ENCODE measurements at regions not wholly inside any gene's neighbourhood (a gene's known extent, or its start where the extent isn't known, plus 50 kb on each side); places are given as distances from the start of the nearest gene placed in this dataset.

- CTCF ChIA-PET = no interaction called here
- DNase-seq = no peak
- Mint-ChIP-seq H3K27ac (no peak overlapping the region), H3K4me3 (no peak overlapping the region), H3K27me3 (peaks cover 14% of the 10 kb centered on the region), H3K9me3 (no peaks in the 10 kb centered on the region), H3K36me3 (no peaks in the 10 kb centered on the region), H3K4me1 (no peaks in the 10 kb centered on the region)
These were observed 79.1 kb upstream of the DYNC1I2 start for GRCh38 chr2:171608168-171608567.

DNA sequence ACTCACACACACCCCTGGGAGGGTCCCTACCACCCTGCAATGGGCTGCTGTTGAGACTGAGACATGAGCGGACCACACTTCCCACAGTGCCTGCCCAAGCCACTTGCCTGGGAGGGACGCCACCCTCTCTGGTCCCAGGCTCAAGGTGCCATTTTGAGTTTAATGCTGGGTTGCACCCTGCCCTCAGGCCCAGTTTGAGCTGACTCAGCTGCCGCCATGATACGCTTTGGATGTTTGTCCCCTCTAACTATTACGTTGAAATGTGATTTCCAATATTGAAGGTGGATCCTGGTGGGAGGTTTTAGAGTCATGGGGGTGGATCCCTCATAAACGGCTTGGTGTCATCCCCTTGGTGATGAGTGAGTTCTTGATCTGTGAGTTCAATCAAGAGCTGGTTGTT lies 76.4 kb upstream of the DYNC1I2 start:
- H3K4me3 Mint-ChIP-seq = no peak overlapping the region
- DNase-seq = no peak
- peaks cover 5% of the 10 kb centered on the region for H3K27me3 Mint-ChIP-seq
- no peaks in the 10 kb centered on the region for H3K4me1 Mint-ChIP-seq
- no peaks in the 10 kb centered on the region for H3K9me3 Mint-ChIP-seq
- H3K27ac Mint-ChIP-seq = no peak overlapping the region
- CTCF ChIA-PET = interaction anchor here (1.5 kb wide), 1 partner anchor 12 kb away, joined by 3 read pairs; no protein-coding TSS in a partner anchor
- H3K36me3 Mint-ChIP-seq = no peaks in the 10 kb centered on the region

DNA sequence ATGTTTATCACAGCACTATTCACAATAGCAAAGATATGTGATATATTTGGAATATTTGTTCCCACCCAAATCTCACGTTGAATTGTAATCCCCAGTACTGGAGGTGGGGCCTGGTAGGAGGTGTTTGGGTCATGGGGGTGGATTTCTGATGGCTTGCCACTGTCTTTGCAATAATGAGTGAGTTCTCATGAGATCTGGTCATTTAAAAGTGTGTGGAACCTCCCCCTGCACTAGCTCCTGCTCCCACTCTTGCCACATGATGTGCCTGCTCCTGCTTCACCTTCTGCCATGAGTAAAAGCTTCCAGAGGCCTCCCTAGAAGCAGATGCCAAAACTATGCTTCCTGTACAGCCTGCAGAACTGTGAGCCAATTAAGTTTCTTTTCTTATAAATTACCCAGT lies 72.2 kb upstream of the DYNC1I2 start:
- CTCF ChIA-PET = no interaction called here
- Mint-ChIP-seq H3K4me3 (no peak overlapping the region), H3K4me1 (no peaks in the 10 kb centered on the region), H3K27me3 (peaks cover 6% of the 10 kb centered on the region), H3K9me3 (no peaks in the 10 kb centered on the region), H3K36me3 (no peaks in the 10 kb centered on the region), H3K27ac (no peak overlapping the region)
- no peak for DNase-seq

DNA sequence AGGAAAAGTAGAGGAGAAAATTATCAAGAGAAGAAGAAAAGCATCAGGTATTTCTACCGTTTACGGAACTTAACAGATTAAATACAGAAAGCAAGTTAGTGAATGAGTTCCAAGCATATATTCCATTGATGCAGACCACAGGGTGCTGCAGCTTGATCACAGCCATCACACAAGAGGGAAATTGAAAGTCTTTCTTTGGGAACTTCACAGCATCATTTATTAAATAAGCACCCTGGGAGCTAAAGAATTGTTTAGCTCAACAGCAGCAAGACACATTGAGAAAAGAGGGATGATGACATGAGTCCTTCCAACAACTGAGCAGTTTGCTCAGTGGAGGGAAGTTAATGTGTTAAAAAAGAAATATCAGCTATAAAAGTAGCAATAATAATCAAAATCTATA lies 69.3 kb upstream of the DYNC1I2 start:
- Mint-ChIP-seq H3K9me3 (no peaks in the 10 kb centered on the region), H3K4me1 (no peaks in the 10 kb centered on the region), H3K27ac (no peak overlapping the region), H3K27me3 (peaks cover 11% of the 10 kb centered on the region), H3K4me3 (no peak overlapping the region), H3K36me3 (no peaks in the 10 kb centered on the region)
- CTCF ChIA-PET = no interaction called here
- no peak for DNase-seq

DNA sequence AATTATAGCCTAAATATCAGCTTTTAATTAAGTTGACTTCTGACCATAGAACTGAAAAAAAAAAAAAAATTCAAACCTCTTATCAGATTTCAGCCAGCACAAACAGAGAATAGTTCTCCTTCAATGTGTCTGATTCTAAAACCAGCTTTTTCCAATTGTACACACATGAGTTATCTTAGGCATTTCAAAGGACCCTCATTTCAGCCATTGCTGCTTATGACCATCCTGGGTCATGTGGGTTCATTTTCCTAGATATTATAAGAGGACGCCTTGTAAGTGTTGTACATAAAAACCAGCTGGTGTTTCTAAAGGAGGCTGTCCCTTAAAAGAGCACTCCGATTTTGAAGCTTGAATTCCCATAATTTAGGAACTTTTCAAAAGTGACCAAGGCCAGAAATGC lies 62.3 kb upstream of the DYNC1I2 start:
- no peaks in the 10 kb centered on the region for H3K4me1 Mint-ChIP-seq
- CTCF ChIA-PET = no interaction called here
- H3K27ac Mint-ChIP-seq = no peak overlapping the region
- H3K36me3 Mint-ChIP-seq = no peaks in the 10 kb centered on the region
- DNase-seq = no peak
- H3K9me3 Mint-ChIP-seq = peaks cover 3% of the 10 kb centered on the region
- H3K27me3 Mint-ChIP-seq = peaks cover 21% of the 10 kb centered on the region
- no peak overlapping the region for H3K4me3 Mint-ChIP-seq

DNA sequence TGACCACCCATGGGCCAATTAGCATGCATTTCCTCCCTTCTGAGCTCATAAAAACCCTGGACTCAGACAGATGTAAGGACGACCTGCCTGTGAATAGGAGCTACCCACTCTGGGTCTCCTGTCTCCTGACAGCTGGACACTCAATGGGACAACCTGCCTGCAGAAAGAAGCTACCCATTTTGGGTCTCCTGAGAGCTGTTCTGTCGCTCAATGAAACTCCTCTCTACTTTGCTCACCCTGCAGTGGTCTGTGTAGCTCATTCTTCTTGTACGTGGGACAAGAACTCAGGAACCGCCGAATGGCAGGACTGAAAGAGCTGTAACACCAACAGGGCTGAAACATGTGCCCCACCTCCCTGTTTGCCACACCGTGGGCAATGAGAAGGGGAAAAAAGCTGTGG lies 60.3 kb upstream of the DYNC1I2 start:
- H3K27ac Mint-ChIP-seq = no peak overlapping the region
- no peak overlapping the region for H3K4me3 Mint-ChIP-seq
- peaks cover 19% of the 10 kb centered on the region for H3K9me3 Mint-ChIP-seq
- no peak for DNase-seq
- H3K36me3 Mint-ChIP-seq = no peaks in the 10 kb centered on the region
- no peaks in the 10 kb centered on the region for H3K4me1 Mint-ChIP-seq
- peaks cover 17% of the 10 kb centered on the region for H3K27me3 Mint-ChIP-seq
- CTCF ChIA-PET = no interaction called here

GRCh38 chr2:171627412-171627811 lies 59.9 kb upstream of the DYNC1I2 start:
- CTCF ChIA-PET = no interaction called here
- no peaks in the 10 kb centered on the region for H3K36me3 Mint-ChIP-seq
- no peaks in the 10 kb centered on the region for H3K4me1 Mint-ChIP-seq
- no peak overlapping the region for H3K27ac Mint-ChIP-seq
- peaks cover 24% of the 10 kb centered on the region for H3K9me3 Mint-ChIP-seq
- peaks cover 22% of the 10 kb centered on the region for H3K27me3 Mint-ChIP-seq
- no peak for DNase-seq
- H3K4me3 Mint-ChIP-seq = no peak overlapping the region

- no peak for DNase-seq
- no peaks in the 10 kb centered on the region for H3K4me1 Mint-ChIP-seq
- H3K27me3 Mint-ChIP-seq = peaks cover 28% of the 10 kb centered on the region
- CTCF ChIA-PET = no interaction called here
- no peak overlapping the region for H3K4me3 Mint-ChIP-seq
- no peaks in the 10 kb centered on the region for H3K36me3 Mint-ChIP-seq
- H3K9me3 Mint-ChIP-seq = peaks cover 24% of the 10 kb centered on the region
- H3K27ac Mint-ChIP-seq = no peak overlapping the region
These were observed 58.2 kb upstream of the DYNC1I2 start for GRCh38 chr2:171629113-171629512.

DNA sequence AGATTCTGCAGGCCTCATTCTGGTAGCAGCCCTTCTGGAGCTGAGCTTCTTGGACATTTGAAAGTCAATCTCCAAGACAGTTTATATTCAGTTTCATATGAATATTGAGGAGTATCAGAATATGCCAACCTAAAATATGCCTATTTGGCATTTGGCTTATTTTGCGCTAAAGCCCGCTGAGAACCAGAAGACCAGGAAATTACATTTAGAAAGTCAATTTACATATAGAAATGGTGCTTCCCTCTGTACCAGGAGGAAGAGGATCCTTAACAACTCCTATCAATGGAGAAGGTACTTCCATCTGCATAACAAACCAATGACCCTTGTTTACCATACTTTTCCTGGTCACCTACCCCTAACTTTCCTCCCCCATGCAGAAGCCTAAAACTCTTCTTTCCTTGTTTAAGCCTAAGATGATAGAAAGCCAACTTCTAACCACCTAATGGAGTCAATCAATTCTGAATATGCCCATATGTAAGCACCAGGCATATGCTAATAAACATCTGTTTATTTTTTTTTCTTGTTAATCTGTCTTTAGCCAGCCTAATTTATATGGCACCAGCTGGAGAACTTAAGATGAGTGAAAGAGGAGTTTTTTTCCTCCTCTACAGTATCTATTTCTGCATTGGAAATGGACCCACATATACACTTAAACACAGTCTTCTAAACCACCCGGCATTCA lies 57.0 kb upstream of the DYNC1I2 start:
- Mint-ChIP-seq H3K4me3 (no peak overlapping the region), H3K27me3 (peaks cover 23% of the 10 kb centered on the region), H3K36me3 (no peaks in the 10 kb centered on the region), H3K4me1 (no peaks in the 10 kb centered on the region), H3K9me3 (peaks cover 24% of the 10 kb centered on the region), H3K27ac (no peak overlapping the region)
- CTCF ChIA-PET = no interaction called here
- no peak for DNase-seq

DNA sequence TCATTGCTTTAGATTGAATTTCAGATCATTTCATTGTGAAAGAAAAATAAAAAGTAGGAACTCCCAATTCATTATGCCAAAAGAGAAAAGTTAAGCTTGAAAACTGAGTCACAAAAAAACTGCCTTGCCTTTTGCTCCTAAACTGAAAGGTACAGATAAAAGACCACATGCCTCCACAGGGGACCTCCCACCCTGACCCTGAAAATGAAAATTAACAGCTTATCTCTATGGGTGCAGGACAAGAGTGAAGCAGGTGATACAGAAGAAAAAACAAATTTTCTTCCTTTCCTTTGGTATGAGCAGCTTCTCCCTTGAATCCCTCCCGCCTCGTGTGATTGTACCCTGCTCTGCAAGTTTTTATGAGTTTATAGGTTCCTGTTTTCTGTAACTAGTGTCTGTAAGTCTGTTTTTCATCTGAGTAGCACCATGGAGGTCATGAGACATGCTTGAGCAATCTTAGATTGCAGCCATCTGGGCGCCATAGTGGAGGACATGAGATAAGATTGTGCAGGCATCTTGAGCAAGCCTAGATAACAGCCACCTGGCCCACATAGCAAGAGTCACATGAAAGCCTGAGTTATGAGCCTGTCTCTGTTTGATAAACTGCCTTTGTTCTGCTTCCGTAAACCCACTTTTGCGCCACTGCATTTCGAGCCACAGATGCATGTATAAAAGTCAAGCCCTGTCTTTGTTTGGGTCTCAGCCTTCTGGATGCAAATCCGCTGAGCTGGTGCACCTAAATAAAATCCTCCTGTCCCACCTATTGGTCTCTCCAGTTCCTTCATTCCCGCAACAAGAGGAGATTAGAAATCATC lies 56.2 kb upstream of the DYNC1I2 start:
- H3K9me3 Mint-ChIP-seq = peaks cover 24% of the 10 kb centered on the region
- CTCF ChIA-PET = no interaction called here
- H3K4me3 Mint-ChIP-seq = no peak overlapping the region
- H3K27ac Mint-ChIP-seq = no peak overlapping the region
- no peak for DNase-seq
- peaks cover 23% of the 10 kb centered on the region for H3K27me3 Mint-ChIP-seq
- no peaks in the 10 kb centered on the region for H3K36me3 Mint-ChIP-seq
- no peaks in the 10 kb centered on the region for H3K4me1 Mint-ChIP-seq
